ENCODE measurements at regions not wholly inside any gene's neighbourhood (a gene's known extent, or its start where the extent isn't known, plus 50 kb on each side); places are given as distances from the start of the nearest gene placed in this dataset.

DNA sequence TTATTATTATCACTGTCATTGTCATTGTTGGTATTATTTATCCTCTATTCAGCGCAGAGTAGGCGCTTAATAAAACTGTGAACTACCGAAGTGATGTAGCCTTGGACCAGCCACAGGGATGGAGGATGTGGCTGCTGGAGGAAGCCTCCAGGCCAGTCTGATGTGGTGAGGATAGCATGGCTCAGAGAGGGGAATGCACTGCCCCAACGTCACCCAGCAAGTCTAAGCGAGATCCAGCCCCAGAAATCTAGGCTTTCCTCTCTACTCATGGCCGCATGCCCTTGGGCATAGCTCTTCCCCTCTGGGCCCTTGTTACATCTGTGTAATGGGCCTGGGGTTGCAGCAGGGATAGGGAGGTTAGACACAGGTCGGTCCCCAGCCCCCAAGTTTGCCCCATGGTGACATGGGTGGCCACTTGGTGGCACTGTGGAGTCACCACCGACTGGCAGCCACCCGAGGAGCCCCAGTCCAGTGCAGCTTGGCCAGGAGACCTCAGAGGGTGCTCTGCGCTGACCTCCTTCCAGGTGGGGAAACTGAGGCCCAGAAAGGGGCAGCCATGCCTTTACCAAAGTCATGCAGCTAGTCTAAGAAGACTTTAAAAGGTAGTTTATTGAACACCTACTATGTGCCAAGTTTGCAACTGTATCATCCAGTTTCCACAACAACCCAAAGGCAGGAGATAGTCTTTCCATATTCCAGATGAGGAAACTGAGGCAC, 395.7 kb downstream of the MN1 start:
- peaks cover 0 to 4% of the 10 kb centered on the region in 2 experiments; a peak in 1 of 5 replicates for H3K9me3 Mint-ChIP-seq
- Histone ChIP-seq H4K8ac (replicated peaks; ENCODE audit: insufficient read length, low read depth, low read length) (no peak overlapping the region), H2BK5ac (ENCODE audit: insufficient read length, low read length) (no peak overlapping the region), H4K91ac (ENCODE audit: insufficient read length, low read depth, low read length) (no peak overlapping the region), H3K23me2 (ENCODE audit: insufficient read length, low read depth, low read length, poor library complexity, severe bottlenecking) (no peaks in the 10 kb centered on the region), H3K23ac (ENCODE audit: insufficient read length, low read depth, low read length) (no peak overlapping the region), H2BK12ac (ENCODE audit: insufficient read length, low read depth, low read length) (no peak overlapping the region), H3K4me1 (ENCODE audit: insufficient read depth, low read length) (peaks cover 3% of the 10 kb centered on the region; the same call in 1 of the 2 replicates), H3K4me2 (ENCODE audit: insufficient read depth, insufficient read length, low read length) (no peak overlapping the region), H4K5ac (ENCODE audit: insufficient read length, low read depth, low read length) (no peak overlapping the region), H2BK20ac (ENCODE audit: low read depth, low read length, poor library complexity, severe bottlenecking) (no peak overlapping the region), H4K20me1 (ENCODE audit: control insufficient read depth, insufficient read depth, insufficient read length) (no peaks in the 10 kb centered on the region), H3K9me3 (ENCODE audit: control insufficient read depth, low read depth, low read length) (no peaks in the 10 kb centered on the region), H2BK15ac (ENCODE audit: low read depth, low read length) (no peak overlapping the region), H3K27ac (ENCODE audit: insufficient read length, low read depth, low read length) (no peak overlapping the region), H2BK120ac (ENCODE audit: low read depth, low read length, poor library complexity, severe bottlenecking) (no peak overlapping the region), H3K18ac (ENCODE audit: insufficient read length, low read depth, low read length) (no peak overlapping the region), H2AK5ac (ENCODE audit: insufficient read length, low read length) (no peak overlapping the region), H3K27me3 (ENCODE audit: insufficient read depth, low read length) (no peaks in the 10 kb centered on the region), H3K9ac (ENCODE audit: extremely low read depth, insufficient read length, low read length) (no peak overlapping the region), H3K14ac (ENCODE audit: insufficient read depth, low read length) (no peak overlapping the region), H2AFZ (ENCODE audit: low read length) (no peak overlapping the region), H3K4ac (ENCODE audit: low read depth, low read length) (no peak overlapping the region), H3K79me1 (ENCODE audit: insufficient read depth, low read depth, low read length, poor library complexity, severe bottlenecking) (no peaks in the 10 kb centered on the region), H3K56ac (ENCODE audit: insufficient read length, low read depth, low read length) (no peak overlapping the region), H3K79me2 (ENCODE audit: insufficient read depth, low read length) (no peaks in the 10 kb centered on the region), H3T11ph (ENCODE audit: low read length) (no peak overlapping the region)
- no peaks in the 10 kb centered on the region for H3K36me3 Mint-ChIP-seq (ENCODE audit: insufficient read depth in 1 of 3, low read depth in 3 of 3)
- no peak overlapping the region for H3K4me3 Mint-ChIP-seq
- H3K4me1 Mint-ChIP-seq: peaks cover 9 to 15% of the 10 kb centered on the region in 2 experiments
- no peak overlapping the region for H3K27ac Mint-ChIP-seq
- H3K27me3 Mint-ChIP-seq (ENCODE audit: low read depth): peaks cover 14% of the 10 kb centered on the region
- no CpG with 5 or more reads among the region's 10 CpGs for WGBS (ENCODE audit: extremely low coverage, insufficient read length, low lambda C conversion rate)
- DNase-seq: peak; percentile 79
- TF ChIP-seq, protein P1, sequence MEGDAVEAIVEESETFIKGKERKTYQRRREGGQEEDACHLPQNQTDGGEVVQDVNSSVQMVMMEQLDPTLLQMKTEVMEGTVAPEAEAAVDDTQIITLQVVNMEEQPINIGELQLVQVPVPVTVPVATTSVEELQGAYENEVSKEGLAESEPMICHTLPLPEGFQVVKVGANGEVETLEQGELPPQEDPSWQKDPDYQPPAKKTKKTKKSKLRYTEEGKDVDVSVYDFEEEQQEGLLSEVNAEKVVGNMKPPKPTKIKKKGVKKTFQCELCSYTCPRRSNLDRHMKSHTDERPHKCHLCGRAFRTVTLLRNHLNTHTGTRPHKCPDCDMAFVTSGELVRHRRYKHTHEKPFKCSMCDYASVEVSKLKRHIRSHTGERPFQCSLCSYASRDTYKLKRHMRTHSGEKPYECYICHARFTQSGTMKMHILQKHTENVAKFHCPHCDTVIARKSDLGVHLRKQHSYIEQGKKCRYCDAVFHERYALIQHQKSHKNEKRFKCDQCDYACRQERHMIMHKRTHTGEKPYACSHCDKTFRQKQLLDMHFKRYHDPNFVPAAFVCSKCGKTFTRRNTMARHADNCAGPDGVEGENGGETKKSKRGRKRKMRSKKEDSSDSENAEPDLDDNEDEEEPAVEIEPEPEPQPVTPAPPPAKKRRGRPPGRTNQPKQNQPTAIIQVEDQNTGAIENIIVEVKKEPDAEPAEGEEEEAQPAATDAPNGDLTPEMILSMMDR (conservative IDR thresholded peaks at IDR 0.05): peak; percentile 91
